ENCODE measurements at regions not wholly inside any gene's neighbourhood (a gene's known extent, or its start where the extent isn't known, plus 50 kb on each side); places are given as distances from the start of the nearest gene placed in this dataset.

- no peak for TF ChIP-seq ARNT (IDR thresholded peaks at IDR 0.05)
- TF ChIP-seq CTBP1 (IDR thresholded peaks at IDR 0.05; ENCODE audit: borderline replicate concordance): no peak
- no peak for TF ChIP-seq SP1 (IDR thresholded peaks at IDR 0.05)
- TF ChIP-seq BHLHE40 (IDR thresholded peaks at IDR 0.05; ENCODE audit: borderline replicate concordance): no peak
- no peak for TF ChIP-seq FOXA1 (IDR thresholded peaks at IDR 0.05)
- no peak for TF ChIP-seq FOXM1 (IDR thresholded peaks at IDR 0.05; ENCODE audit: borderline replicate concordance)
- no peak for TF ChIP-seq SUZ12 (IDR thresholded peaks at IDR 0.05)
- no peak for TF ChIP-seq TARDBP (IDR thresholded peaks at IDR 0.05)
- TF ChIP-seq L3MBTL2 (conservative IDR thresholded peaks at IDR 0.05): no peak
- no peak for TF ChIP-seq ELF4 (IDR thresholded peaks at IDR 0.05)
- no peak for TF ChIP-seq NFRKB (IDR thresholded peaks at IDR 0.05)
- TF ChIP-seq FOXK2 (IDR thresholded peaks at IDR 0.05): no peak
- TF ChIP-seq PKNOX1 (IDR thresholded peaks at IDR 0.05): no peak
- no peak for TF ChIP-seq ZNF384 (IDR thresholded peaks at IDR 0.05)
Observed at GRCh38 chr19:33948651-33949335, 152.1 kb downstream of the KCTD15 start.

All from HEK293T (cell line).